Colon (tissue), 2 donors: ENCODE measurements at regions not wholly inside any gene's neighbourhood (a gene's known extent, or its start where the extent isn't known, plus 50 kb on each side); places are given as distances from the start of the nearest gene placed in this dataset.

Source experiments
- FAIRE-seq: peaks from 2 replicates; lab custom pipeline; 2012; peaks lifted over from hg19 to GRCh38; lab: Jason Lieb, UNC
- donor health status: control.
- donor health status: control.

DNA sequence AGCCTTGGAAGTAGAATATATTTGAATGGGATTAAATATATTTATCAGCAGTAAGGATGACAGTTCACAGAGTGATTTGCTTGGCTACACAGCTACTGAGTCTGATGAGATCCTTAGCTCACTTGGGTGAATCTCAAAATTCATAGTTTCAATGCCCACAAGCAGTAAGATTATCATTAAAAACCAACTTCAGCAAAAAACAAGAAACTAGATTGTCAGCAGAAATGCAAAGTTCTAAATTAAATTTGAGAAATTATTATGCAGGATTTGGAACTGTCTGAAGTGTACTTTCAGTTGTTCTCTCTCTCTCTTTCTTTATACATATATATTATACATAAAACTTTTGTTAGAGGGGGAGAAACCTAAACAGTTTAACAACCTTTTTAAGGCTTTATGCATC lies 288.8 kb upstream of the SASH1 start:
- FAIRE-seq: no peak

DNA sequence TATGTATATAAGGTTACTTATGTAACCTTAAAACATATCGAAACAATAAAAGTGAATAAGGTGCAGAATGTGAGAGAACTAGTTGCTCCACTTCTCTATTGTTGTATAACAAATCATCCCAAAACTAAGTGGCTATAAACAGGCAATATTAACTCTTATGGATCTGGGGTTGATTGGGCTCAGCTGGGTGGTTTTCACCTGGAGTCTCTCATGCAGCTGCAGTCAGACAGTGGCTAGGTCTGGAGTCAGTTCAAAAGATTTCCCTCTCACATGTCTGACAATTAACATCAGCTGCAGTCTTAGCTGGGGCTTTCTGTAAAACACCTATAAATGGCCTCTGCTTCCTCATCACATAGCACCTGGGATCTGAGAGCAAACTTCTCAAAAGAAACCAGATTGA lies 288.4 kb upstream of the SASH1 start:
- FAIRE-seq: no peak

DNA sequence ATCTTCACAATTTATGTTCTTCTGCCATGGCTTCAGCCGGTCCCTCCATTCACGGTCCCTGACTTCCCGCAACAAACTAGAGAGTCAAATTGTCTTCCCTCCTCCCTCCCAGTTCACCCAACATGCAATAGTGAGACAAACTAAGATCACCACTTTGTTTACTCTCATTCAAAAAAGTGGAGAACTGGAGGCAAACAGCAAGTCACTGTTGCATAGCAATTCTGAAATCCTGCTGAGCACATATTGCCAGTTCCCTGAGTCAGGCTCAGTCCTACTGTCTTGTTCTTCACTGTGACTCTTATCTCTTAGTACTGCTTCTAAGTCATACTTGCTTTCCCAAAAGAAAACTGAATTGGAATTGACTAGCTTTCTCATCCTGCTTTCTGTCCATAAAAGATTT lies 287.2 kb upstream of the SASH1 start:
- FAIRE-seq: no peak

DNA sequence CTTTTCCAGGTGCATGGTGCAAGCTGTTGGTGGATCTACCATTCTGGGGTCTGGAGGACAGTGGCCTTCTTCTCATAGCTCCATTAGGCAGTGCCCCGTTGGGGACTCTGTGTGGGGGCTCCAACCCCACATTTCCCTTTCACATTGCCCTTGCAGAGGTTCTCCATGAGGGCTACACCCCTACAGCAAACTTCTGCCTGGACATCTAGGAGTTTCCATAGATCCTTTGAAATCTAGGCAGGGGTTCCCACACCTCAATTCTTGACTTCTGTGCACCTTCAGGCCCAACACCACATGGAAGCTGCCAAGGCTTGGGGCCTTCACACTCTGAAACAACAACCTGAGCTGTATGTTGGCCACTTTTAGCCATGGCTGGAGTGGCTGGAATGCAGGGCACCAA lies 282.8 kb upstream of the SASH1 start:
- no peak for FAIRE-seq

DNA sequence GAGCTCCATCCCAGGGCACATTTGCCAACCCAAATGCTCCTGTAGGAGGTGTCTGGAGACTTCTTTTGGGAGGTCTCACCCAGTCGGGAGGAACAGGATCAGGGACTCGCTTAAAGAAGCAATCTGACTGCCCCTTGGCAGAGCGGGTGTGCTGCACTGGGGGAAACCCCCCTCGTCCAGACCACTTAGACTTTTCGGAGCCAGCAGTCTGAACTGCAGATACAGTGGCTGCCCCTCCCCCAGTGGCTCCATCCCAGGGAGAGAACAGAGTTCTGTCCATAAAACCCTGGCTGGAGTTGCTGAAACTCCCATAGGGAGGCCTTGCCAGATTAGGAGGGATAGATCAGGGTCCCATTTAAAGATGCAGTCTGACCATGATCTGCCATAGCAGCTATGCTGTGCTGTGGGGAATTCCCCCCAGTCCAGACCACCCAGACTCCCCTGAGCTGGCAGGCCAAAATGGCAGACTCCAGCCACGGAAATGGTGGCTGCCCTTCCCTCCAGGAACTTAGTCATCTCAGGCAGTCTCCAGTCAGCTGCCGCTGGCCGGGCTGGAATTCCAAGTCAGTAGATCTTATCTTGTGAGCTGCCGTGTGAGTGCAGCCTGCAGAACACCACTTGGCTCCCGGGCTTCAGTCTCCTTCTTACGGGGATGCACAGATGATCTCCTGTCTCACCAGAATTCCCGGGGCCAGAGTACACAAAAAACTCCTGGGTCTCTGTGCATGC lies 278.1 kb upstream of the SASH1 start:
- FAIRE-seq: no peak

DNA sequence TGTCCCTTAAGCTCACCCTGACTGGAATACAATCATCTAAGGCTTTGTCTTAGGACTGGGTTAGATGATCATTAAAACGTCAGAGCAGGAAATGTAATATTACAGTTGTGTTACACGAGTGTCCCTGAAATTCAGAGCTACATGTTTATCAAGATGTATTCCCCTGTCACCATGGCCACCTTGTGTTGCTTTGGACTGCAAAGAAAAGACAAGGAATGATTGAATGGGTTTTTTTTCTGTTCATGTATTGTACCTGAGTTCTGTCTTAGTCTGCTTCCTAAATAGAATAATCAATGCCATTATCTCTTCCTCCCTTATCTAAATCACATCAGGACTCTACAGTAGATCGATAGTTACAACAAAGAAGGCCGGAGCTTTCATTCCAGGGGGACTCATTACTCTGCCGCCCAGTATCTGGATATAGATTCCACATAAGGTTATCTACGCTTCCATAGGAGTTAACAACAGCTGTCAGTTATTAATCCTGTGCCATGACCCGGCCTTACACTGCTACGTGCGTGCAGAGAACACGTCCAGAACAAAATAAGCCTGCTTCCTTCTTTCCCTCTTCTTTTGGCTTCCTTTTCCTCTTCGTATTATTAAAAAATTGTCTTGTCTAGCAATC lies 274.1 kb upstream of the SASH1 start:
- no peak for FAIRE-seq

DNA sequence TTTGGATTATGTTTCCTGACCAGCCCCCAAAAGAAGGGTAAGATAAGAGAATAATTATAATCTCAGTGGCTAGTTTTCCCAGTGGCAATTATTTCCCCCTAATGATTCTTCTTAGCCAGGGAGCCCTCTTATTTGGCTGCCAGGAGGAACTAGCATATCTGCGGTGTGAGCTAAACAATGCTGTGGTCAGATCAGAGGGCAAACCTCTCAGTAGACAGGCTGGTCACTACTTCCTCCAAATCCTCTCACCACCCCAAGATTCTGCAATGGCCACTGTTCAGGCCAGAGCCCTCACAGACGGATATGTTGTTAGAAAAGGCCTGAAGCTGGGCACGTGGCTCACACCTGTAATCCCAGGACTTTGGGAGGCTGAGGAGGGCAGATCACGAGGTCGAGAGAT lies 273.4 kb upstream of the SASH1 start:
- no peak for FAIRE-seq

DNA sequence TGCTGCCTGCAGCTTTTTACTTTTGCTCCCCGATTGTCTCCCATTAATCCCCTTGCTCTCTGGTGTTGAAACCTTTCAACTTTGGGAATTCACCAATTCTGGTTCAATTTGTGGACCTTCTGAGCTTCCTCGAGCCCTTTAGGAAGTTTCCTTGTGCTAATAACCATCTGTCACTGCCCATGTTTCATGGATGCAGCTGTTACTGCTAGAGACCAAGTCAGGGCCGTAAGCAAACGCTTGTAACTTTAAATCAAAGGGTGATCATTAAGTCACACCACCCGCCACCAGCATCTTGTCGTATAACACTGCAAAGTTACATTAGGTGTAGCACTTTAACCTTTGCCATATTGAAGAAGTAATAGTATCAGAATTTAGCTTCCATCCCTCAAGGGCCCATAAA lies 268.3 kb upstream of the SASH1 start:
- FAIRE-seq: no peak

DNA sequence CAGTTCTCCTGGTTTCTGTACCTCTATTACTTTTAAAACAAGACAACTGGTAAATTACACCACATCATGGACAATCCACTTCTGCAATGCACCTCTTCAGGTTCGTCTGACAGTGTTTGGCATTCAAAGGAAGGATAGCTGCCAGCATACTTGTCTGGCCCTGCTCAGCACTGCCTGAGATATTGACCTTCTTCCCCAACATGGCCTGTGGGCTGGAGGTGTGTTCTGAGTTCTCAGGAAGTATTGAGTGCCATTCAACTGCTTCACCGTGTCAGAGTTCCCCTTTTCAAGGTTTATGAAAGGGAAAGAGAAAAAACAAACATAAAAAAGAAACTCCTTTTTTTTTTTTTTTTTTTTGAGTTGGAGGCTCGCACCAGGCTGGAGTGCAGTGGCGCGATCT lies 267.9 kb upstream of the SASH1 start:
- no peak for FAIRE-seq

DNA sequence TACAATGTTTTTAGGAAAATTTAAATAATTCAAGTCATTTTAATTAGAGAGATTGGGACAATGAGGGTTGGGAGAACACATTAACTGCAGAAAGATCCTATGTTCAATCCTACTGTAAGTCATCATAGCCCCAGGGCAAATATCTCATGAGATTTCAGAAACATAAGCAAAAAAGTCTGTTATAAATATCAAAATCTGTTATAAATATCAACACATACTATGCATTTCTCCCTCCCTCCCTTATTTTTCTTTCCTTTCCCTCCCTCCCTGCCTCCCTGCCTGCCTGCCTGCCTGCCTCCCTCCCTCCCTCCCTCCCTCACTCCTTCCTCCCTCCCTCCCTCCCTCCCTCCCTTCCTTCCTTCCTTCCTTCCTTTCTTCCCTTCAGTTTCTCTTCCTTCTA lies 267.3 kb upstream of the SASH1 start:
- no peak for FAIRE-seq

DNA sequence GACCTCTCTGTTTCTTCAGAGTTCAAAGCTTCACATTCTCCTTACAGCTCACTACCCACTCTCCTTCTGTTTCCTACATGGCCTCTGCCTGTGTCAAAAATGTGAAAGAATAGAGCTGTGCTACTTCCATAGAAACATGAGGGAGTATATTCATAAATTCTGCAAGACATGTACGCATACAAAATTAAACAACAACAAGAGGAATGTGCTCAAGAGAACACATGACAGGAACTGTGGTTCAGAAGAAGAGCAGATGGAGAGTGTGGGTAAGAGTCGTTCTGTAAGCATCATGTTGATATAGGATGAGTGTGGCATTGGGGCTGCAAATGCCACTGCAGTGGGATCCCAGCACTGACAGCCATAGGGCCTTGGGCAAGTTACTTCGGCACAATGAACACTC lies 266.6 kb upstream of the SASH1 start:
- no peak for FAIRE-seq

DNA sequence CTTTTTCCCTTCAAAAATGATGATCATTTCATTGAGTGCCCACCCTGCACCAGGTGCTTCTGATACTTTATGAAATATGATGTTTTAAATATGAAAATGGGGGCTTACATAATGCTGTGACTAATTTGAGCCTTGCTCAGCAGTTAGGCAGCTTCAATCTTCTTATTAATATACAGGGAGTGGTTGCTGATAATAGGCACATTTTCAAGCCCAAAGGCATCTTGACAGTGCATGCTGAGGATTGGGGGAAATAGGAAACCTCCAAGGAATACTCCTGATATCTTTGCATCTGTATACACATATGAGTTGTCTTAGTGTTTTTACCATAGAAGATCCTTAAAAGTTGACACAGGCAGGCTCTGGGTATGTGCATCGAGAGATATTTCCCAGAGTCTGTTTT lies 262.3 kb upstream of the SASH1 start:
- no peak for FAIRE-seq

DNA sequence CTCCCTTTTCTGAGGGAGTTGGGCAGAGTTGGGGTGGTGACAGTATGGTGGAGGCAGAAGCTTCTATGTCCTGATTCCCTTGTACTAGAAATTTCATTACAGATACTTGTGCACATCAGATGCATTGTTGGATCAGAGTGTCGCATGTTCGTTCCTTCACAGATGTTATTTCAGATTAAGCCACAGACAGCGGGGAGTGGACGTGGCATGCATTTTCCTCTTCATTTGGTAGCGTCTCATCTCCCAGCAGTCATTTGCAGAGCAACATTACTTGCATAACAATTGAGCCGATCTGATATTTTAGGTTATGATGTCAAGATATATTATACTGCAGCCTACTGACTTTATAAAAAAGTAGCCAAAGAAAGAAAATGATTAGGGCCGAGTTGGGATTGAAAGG lies 261.6 kb upstream of the SASH1 start:
- no peak for FAIRE-seq

DNA sequence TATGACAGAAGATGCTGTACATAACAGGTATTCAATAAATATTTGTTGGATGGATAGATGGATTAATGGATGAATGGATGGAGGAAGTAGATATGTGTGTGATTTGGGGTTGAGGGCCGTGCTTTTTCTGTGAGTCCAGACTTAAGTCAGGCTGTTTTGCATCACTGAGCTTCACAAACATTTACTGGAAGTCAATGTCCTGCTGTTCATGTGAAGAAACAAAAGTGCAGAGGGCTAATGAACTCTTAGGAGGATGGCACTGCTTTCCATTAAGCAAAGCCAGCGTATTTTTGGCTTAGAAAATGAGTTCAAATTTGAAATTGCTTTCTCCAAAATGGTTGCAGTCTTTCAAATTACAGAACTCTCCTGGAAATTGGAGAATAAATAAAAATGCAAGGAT lies 260.6 kb upstream of the SASH1 start:
- FAIRE-seq: no peak

DNA sequence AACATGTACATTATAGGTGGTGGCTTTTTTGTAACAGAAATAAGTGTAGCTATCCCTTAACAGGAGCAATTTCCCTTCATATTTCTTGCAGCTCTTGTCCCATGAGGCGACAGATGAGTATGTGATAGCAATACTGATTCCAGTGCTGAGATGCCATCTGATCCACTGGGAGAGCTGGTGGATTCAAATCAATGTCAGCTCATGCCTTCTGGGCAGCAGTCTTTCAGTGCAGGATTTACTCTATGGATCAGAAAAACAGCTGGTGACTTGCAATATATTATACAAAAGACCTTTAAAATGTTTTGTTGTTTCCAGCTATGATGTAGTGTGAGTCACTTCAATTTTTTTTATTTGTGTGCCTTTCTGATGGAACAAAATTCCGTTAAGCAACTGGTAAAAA lies 259.9 kb upstream of the SASH1 start:
- no peak for FAIRE-seq

DNA sequence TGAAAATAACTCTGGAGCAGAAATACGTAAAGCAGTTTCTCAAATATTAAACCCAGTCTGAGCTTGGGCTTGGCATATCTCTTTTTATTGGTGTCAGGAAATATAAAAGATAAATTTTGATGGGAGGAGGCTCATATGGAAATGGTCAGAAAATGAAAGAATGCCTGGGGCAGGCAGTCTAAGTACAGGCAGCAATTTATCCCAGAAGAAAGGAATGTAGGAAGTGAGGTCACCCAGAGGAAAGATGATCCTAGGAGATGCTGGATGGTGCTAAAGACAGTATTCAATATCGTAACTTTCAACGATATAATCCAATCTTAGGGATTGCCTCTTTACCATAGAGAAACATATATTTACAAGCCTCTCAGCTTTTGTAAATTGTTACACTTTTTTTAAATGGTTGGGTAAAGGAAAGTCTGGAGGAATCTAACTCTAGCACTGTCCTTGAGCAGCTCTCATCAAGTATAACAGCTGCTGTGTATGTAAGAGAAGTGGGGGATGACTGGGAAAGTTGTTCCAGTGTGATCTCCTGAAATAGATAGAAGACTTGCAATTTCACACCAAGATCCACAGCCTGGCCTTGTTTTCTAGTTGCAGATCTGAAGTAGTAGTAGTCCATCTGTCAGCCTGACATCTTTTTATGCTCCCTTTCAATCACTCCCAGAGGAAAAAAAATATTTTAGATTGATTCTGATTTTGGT lies 256.9 kb upstream of the SASH1 start:
- FAIRE-seq: no peak

DNA sequence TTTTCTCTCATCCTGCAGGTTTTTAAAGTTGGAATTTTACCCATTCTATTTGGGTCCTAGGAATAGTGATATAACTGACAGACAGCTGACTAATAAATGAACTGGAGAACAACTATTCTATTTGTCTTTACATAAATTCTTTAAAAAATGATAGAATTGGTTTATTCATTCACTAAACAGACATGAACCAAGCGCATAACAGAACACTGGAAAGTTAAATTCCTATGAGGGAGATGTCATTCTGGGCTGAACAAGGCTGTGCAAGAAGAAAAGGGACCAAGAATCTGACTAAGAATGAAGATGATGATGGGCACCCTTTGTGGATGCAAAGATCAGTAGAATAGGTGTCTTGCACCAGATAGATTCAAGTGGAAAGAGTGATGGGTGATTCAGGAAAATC lies 256.3 kb upstream of the SASH1 start:
- FAIRE-seq: no peak

DNA sequence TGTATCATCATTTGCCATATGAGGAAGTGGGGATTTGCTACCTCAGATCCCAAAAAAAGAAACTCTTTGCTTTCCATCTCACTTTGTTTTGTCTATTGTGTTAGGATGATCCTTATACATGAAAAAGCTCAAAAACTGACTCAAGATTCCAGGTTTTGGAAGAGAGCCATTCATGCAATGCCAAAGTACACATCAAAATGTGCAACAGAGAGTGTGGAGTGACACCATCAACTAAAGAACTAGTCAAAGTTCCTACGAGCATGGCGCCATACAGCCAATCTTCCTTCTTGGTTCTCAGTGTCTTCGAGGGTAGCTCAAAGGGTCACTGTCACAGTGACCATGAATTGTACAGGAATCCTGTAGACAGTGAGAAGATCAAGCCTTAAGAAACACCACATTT lies 255.8 kb upstream of the SASH1 start:
- FAIRE-seq: no peak

DNA sequence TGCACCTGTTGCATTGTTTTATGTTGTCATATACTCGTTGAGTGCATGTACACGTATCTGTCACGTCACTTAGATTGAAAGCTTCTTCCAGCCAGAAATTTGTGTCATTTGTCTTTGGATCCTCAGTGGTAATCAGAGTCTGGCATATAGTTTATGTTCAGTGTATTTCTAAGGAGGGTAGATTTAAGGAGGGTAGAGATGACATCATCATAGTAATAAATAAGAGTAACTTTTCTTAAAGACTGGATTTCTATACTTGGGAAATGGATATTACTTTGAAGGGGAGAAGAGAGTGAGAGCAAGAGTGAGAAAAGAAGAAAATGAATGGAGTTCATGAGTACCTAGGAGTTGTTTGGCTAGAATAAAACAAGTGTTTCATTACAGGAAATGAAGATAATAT lies 255.0 kb upstream of the SASH1 start:
- FAIRE-seq: no peak

DNA sequence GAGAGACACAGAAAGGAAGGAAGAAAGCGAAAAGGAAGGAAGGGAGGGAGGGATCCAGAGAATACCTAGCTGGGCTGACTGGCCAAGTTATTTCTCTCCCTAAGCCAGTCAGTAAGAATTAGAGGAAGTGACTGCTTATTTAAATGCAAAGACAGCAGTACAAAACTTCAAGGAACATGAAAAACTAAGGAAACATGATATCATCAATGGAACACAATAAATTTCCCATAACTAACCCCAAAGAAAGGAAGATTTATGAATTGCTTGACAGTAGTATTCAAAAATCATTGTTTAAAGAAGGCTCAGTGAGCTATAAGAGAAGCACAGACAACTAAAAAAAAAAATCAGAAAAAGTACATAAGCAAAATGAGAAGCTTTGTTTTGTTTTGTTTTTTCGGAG lies 252.3 kb upstream of the SASH1 start:
- FAIRE-seq: no peak

DNA sequence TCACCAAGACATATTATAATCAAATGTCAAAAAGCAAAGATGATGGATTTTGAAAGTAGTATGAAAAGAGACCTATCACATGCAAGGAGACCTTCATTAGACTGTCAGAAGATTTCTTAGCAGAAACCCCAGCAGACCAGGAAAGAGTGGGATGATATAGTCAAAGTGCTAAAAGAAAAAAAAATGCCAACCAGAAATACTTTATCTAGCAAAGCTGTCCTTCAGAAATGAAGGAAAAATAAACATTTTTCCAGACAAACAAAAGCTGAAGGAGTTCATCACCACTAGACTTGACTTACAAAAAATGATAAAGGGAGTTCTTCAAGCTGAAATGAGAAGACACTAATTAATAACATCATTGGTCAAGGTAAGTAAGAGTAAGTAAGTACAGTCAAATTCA lies 251.2 kb upstream of the SASH1 start:
- no peak for FAIRE-seq

DNA sequence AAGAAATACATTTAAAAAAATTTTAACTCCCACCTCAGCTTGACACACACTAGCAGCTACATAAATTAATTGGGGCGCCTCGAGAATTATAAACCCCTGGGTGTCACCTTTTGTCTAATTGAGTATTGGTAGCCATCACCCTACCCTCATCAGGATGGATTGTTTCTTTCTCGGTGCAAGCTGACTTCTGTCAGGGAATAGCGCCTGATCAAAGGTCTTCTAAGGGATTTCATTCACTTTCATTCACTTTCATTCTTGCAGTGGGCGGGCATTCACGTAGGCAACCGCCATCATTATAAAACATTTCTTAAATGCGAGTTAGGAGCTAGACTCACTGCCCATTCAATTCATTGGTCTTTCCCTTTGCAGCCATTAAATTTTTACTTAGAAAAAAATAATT lies 239.2 kb upstream of the SASH1 start:
- no peak for FAIRE-seq

DNA sequence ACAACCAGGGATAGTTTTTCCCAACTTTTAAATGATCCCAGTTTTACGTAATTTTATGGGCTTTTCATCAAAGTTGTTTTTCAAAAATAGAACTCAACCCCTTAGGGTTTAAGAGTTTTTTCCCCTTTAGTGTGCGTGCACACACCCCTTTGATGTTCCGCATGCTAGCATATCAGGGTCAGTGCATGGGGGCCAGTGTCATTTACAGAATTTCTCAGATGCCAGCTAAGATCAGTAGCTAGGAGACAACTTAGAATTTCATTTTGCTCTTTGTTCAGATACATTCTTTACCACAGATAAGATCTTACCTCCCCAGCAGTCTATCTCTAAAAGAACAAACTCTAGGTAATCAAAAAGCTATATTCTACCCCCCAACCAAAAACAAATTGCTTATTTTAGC lies 238.5 kb upstream of the SASH1 start:
- FAIRE-seq: no peak

DNA sequence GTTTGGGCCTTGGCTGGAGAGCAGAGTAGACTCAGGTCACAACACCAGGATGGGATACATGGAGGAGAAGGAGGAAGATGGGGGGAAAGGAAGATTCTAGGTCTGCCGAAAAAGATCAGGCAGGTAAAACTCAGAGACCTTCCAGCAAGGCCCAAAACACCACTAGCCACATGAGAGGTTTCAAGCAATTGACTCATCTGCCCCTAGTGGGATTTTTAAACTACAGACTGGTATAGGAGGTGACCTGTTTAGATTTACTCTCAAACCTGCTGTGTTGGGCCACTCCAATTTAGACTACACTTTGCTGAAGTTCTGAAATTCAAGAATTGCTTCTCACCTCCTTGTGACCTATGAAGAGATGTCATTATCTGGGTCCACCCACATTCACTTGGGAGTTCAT lies 236.9 kb upstream of the SASH1 start:
- FAIRE-seq: no peak
